Lung (tissue), 11 donors: ENCODE measurements at regions not wholly inside any gene's neighbourhood (a gene's known extent, or its start where the extent isn't known, plus 50 kb on each side); places are given as distances from the start of the nearest gene placed in this dataset.

Experiments
- ATAC-seq: fragments of 200-7000 bp; cut with Tn5 transposase; one replicate; pipeline ENCODE4 v1.9.1; 2020; ENCODE audit warnings: moderate number of reproducible peaks; ENCODE audit not compliant: insufficient read depth, low FRiP score
- DNase-seq, 3 donors: peaks; one replicate each; pipeline ENCODE4 v3.0.0-alpha.2; 2013 to 2017
- H3K27ac ChIP-seq, 2 donors: one replicate each; pipeline ENCODE4 v1.5.1; 2013; ENCODE audit warnings: mild to moderate bottlenecking in 2 of 2, moderate library complexity in 2 of 2, control low read depth in 1 of 2, inconsistent platforms in 1 of 2, low read depth in 1 of 2, low read length in 1 of 2
- H3K27me3 ChIP-seq, 3 donors: one replicate each; pipeline ENCODE4 v1.5.1; 2013; ENCODE audit warnings: low read length in 2 of 3; ENCODE audit not compliant: control insufficient read depth in 3 of 3, insufficient read depth in 3 of 3
- H3K36me3 ChIP-seq, 4 donors: one replicate each; pipeline ENCODE4 v1.5.1; 2013; ENCODE audit warnings: low read length in 4 of 4, mild to moderate bottlenecking in 1 of 4, moderate library complexity in 1 of 4; ENCODE audit not compliant: control insufficient read depth in 4 of 4, insufficient read depth in 4 of 4
- H3K4me1 ChIP-seq, 5 donors: one replicate each; pipeline ENCODE4 v1.5.1; 2013; ENCODE audit warnings: low read length in 5 of 5, mild to moderate bottlenecking in 2 of 5, moderate library complexity in 1 of 5; ENCODE audit not compliant: control insufficient read depth in 5 of 5, insufficient read depth in 5 of 5
- H3K4me3 ChIP-seq: one replicate; pipeline ENCODE4 v1.5.1; 2013; ENCODE audit warnings: mild to moderate bottlenecking, control low read depth, moderate library complexity
- H3K9ac ChIP-seq, 2 donors: one replicate each; pipeline ENCODE4 v1.5.1; 2013; ENCODE audit warnings: low read length in 2 of 2, control low read depth in 1 of 2; ENCODE audit not compliant: insufficient read depth in 1 of 2
- H3K9me3 ChIP-seq, 4 donors: one replicate each; pipeline ENCODE4 v1.5.1; 2013; ENCODE audit warnings: low read length in 3 of 4, mild to moderate bottlenecking in 1 of 4, moderate library complexity in 1 of 4; ENCODE audit not compliant: control insufficient read depth in 4 of 4, insufficient read depth in 3 of 4
- WGBS, 2 donors: extraction: QIAGEN DNeasy Blood & Tissue Kit; methylation state at CpG; one replicate each; pipeline ENCODE4 v1.1.7; 2013; 5-methylcytosine and 5-hydroxymethylcytosine counted together
- TF ChIP-seq, protein P1 (sequence below): IDR thresholded peaks from 2 replicates; pipeline ENCODE4 v1.5.1; 2012; ENCODE audit warnings: mild to moderate bottlenecking; ENCODE audit errors: control extremely low read depth, extremely low read depth
- donor health status: control.
- donor health status: control.
- donor health status: Bipolar disorder and iron deficiency.
- donor health status: healthy.
- donor health status: DM: yes; HTN: yes; CAD: no.

GRCh38 chr6:22497276-22497675, 72.1 kb upstream of the HDGFL1 start:
- Histone ChIP-seq H3K4me1 (no peaks in the 10 kb centered on the region), H3K27ac (peak overlapping the region in 1 of 2 donors; percentile 21), H3K9me3 (no peaks in the 10 kb centered on the region), H3K27me3 (no peaks in the 10 kb centered on the region), H3K4me3 (no peak overlapping the region), H3K36me3 (no peaks in the 10 kb centered on the region), H3K9ac (no peak overlapping the region)
- ATAC-seq (no peak), DNase-seq (no peak)
- 75 to 86% methylated on average over 3 of the region's 3 CpGs for WGBS, 2 donors
- TF ChIP-seq, protein P1, sequence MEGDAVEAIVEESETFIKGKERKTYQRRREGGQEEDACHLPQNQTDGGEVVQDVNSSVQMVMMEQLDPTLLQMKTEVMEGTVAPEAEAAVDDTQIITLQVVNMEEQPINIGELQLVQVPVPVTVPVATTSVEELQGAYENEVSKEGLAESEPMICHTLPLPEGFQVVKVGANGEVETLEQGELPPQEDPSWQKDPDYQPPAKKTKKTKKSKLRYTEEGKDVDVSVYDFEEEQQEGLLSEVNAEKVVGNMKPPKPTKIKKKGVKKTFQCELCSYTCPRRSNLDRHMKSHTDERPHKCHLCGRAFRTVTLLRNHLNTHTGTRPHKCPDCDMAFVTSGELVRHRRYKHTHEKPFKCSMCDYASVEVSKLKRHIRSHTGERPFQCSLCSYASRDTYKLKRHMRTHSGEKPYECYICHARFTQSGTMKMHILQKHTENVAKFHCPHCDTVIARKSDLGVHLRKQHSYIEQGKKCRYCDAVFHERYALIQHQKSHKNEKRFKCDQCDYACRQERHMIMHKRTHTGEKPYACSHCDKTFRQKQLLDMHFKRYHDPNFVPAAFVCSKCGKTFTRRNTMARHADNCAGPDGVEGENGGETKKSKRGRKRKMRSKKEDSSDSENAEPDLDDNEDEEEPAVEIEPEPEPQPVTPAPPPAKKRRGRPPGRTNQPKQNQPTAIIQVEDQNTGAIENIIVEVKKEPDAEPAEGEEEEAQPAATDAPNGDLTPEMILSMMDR: no peak

GRCh38 chr6:22499815-22500214, 69.6 kb upstream of the HDGFL1 start:
- ATAC-seq: no peak
- H3K4me3 ChIP-seq: no peak overlapping the region
- H3K27ac ChIP-seq: no peak overlapping the region
- TF ChIP-seq, protein P1: no peak
- H3K4me1 ChIP-seq: no peaks in the 10 kb centered on the region
- H3K27me3 ChIP-seq: no peaks in the 10 kb centered on the region
- H3K36me3 ChIP-seq: no peaks in the 10 kb centered on the region
- H3K9me3 ChIP-seq: no peaks in the 10 kb centered on the region
- H3K9ac ChIP-seq: no peak overlapping the region
- no peak for DNase-seq

- no peaks in the 10 kb centered on the region for H3K27me3 ChIP-seq
- H3K4me3 ChIP-seq: no peak overlapping the region
- ATAC-seq (no peak), DNase-seq (no peak)
- H3K9me3 ChIP-seq: no peaks in the 10 kb centered on the region
- TF ChIP-seq, protein P1: no peak
- H3K27ac ChIP-seq: no peak overlapping the region
- H3K9ac ChIP-seq: no peak overlapping the region
- H3K4me1 ChIP-seq: no peaks in the 10 kb centered on the region
- WGBS, 2 donors: 91 to 94% methylated on average over 8 of the region's 8 CpGs
- no peaks in the 10 kb centered on the region for H3K36me3 ChIP-seq
These were observed 62.9 kb upstream of the HDGFL1 start for GRCh38 chr6:22506496-22506895.

DNA sequence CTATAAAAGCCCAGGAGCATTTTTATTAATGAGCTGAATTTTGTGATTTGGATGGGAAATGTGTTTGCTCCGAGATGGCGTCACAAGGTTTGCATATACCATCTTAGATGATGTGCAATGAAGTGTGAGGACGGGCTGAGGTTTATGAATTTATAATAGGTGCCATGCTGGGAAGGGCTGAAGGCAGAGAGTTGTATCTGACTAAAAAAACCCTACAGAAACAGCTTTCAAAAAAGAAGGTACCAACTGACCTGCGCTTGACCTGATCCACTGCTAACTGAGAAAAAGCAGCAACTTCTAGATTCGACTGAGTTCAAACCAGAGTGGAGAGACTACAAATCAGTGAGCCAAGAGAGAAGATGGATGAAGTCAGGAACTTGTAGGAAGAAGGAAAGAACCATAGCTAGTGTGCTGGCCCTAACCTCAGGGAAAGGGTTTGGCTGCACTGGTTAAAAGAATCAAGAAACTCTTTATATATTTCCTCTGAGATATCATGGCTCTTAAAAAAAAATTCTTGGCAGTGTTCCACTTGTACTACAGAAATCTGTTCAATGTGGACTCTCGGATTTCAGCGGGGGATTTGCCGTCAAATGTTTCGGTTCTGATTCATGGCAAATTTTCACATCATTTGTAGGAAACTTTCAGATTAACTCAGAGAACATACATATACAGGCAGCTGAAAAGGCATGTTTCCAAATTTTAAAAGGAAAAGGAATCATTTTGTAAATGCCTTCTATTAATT, 56.5 kb upstream of the HDGFL1 start:
- peaks cover 0 to 8% (median 0%) of the 10 kb centered on the region in 5 donors for H3K4me1 ChIP-seq
- TF ChIP-seq, protein P1: no peak
- ATAC-seq (no peak), DNase-seq (peak; percentile 20 to 87 (median 79))
- H3K4me3 ChIP-seq: no peak overlapping the region
- H3K9ac ChIP-seq: no peak overlapping the region
- no peak overlapping the region for H3K27ac ChIP-seq
- no peaks in the 10 kb centered on the region for H3K9me3 ChIP-seq
- WGBS, 2 donors: 73 to 89% methylated on average over 9 of the region's 9 CpGs
- H3K27me3 ChIP-seq: no peaks in the 10 kb centered on the region
- no peaks in the 10 kb centered on the region for H3K36me3 ChIP-seq
